Endothelial cell of umbilical vein (primary cell): ENCODE measurements at regions not wholly inside any gene's neighbourhood (a gene's known extent, or its start where the extent isn't known, plus 50 kb on each side); places are given as distances from the start of the nearest gene placed in this dataset.

Experiments used
- CTCF ChIP-seq, 2 donors: IDR thresholded peaks; 1 replicate in 1 of 2; 2 replicates in 1 of 2; pipeline ENCODE4 v1.5.1; 2011; ENCODE audit warnings: low read length in 2 of 2, mild to moderate bottlenecking in 2 of 2, moderate library complexity in 2 of 2, control low read depth in 1 of 2, inconsistent platforms in 1 of 2, low read depth in 1 of 2; ENCODE audit not compliant: insufficient read depth in 1 of 2; ENCODE audit errors: extremely low read depth in 1 of 2
- EZH2 ChIP-seq: IDR thresholded peaks from 2 replicates; pipeline ENCODE4 v1.6.1; 2012; ENCODE audit warnings: borderline replicate concordance, low read depth, mild to moderate bottlenecking, moderate library complexity, low read length, inconsistent platforms; ENCODE audit not compliant: severe bottlenecking
- FOS ChIP-seq: IDR thresholded peaks from 2 replicates; pipeline ENCODE4 v1.6.1; 2011; ENCODE audit warnings: mild to moderate bottlenecking, low read length, moderate library complexity, borderline replicate concordance; ENCODE audit not compliant: insufficient read depth
- JUN ChIP-seq: IDR thresholded peaks from 2 replicates; pipeline ENCODE4 v1.6.1; 2011; ENCODE audit warnings: borderline replicate concordance, low read depth; ENCODE audit not compliant: insufficient read length, insufficient read depth
- POLR2A ChIP-seq: IDR thresholded peaks from 2 replicates; pipeline ENCODE4 v1.6.1; 2012; ENCODE audit warnings: low read depth, mild to moderate bottlenecking, control low read depth, low read length

GRCh38 chr14:65162031-65162430 is 59.7 kb upstream of the MAX start:
- TF ChIP-seq FOS, result no peak
- TF ChIP-seq POLR2A, result no peak
- no peak for TF ChIP-seq CTCF (IDR thresholded peaks at IDR 0.05; ENCODE audit: extremely low read depth in 1 of 2, insufficient read depth in 1 of 2, low read depth in 1 of 2, low read length in 2 of 2)
- TF ChIP-seq JUN, result no peak
- no peak for TF ChIP-seq EZH2
